ENCODE measurements at regions not wholly inside any gene's neighbourhood (a gene's known extent, or its start where the extent isn't known, plus 50 kb on each side); places are given as distances from the start of the nearest gene placed in this dataset.

- Histone ChIP-seq H4K91ac (ENCODE audit: insufficient read length, low read depth, low read length) (no peak overlapping the region), H3K4me1 (ENCODE audit: insufficient read depth, low read length) (no peaks in the 10 kb centered on the region), H3K18ac (ENCODE audit: insufficient read length, low read depth, low read length) (no peak overlapping the region), H3T11ph (ENCODE audit: low read length) (no peak overlapping the region), H3K79me2 (ENCODE audit: insufficient read depth, low read length) (no peaks in the 10 kb centered on the region), H3K9me3 (ENCODE audit: control insufficient read depth, low read depth, low read length) (no peaks in the 10 kb centered on the region), H2BK5ac (ENCODE audit: insufficient read length, low read length) (no peak overlapping the region), H4K8ac (replicated peaks; ENCODE audit: insufficient read length, low read depth, low read length) (no peak overlapping the region), H3K14ac (ENCODE audit: insufficient read depth, low read length) (no peak overlapping the region), H3K4ac (ENCODE audit: low read depth, low read length) (no peak overlapping the region), H2BK12ac (ENCODE audit: insufficient read length, low read depth, low read length) (no peak overlapping the region), H3K23ac (ENCODE audit: insufficient read length, low read depth, low read length) (no peak overlapping the region), H3K27ac (ENCODE audit: insufficient read length, low read depth, low read length) (no peak overlapping the region), H4K5ac (ENCODE audit: insufficient read length, low read depth, low read length) (no peak overlapping the region), H3K27me3 (ENCODE audit: insufficient read depth, low read length) (no peaks in the 10 kb centered on the region), H3K4me2 (ENCODE audit: insufficient read depth, insufficient read length, low read length) (no peak overlapping the region), H3K79me1 (ENCODE audit: insufficient read depth, low read depth, low read length, poor library complexity, severe bottlenecking) (no peaks in the 10 kb centered on the region), H2AFZ (ENCODE audit: low read length) (no peak overlapping the region), H3K23me2 (ENCODE audit: insufficient read length, low read depth, low read length, poor library complexity, severe bottlenecking) (no peaks in the 10 kb centered on the region), H2BK20ac (ENCODE audit: low read depth, low read length, poor library complexity, severe bottlenecking) (no peak overlapping the region), H2AK5ac (ENCODE audit: insufficient read length, low read length) (no peak overlapping the region), H3K9ac (ENCODE audit: extremely low read depth, insufficient read length, low read length) (no peak overlapping the region), H4K20me1 (ENCODE audit: control insufficient read depth, insufficient read depth, insufficient read length) (no peaks in the 10 kb centered on the region), H2BK15ac (ENCODE audit: low read depth, low read length) (no peak overlapping the region), H2BK120ac (ENCODE audit: low read depth, low read length, poor library complexity, severe bottlenecking) (no peak overlapping the region), H3K56ac (ENCODE audit: insufficient read length, low read depth, low read length) (no peak overlapping the region)
- H3K27ac Mint-ChIP-seq, result no peak overlapping the region
- no peak overlapping the region for H3K4me3 Mint-ChIP-seq
- TF ChIP-seq CTCF (conservative IDR thresholded peaks at IDR 0.05), result no peak
- peaks cover 0 to 10% (median 7%) of the 10 kb centered on the region in 3 experiments; a peak in 5 of 7 replicates for H3K36me3 Mint-ChIP-seq (ENCODE audit: insufficient read depth in 1 of 3, low read depth in 3 of 3)
- no peak for DNase-seq
- H3K4me1 Mint-ChIP-seq, result no peaks in the 10 kb centered on the region
- no CpG with 5 or more reads among the region's 3 CpGs for WGBS (ENCODE audit: extremely low coverage, insufficient read length, low lambda C conversion rate)
- H3K9me3 Mint-ChIP-seq, result peaks cover 8 to 16% of the 10 kb centered on the region in 2 experiments; a peak in 4 of 5 replicates
- H3K27me3 Mint-ChIP-seq (ENCODE audit: low read depth), result no peaks in the 10 kb centered on the region
Observed at GRCh38 chr2:12797815-12798214, 81.1 kb downstream of the TRIB2 start.
